ENCODE measurements at regions not wholly inside any gene's neighbourhood (a gene's known extent, or its start where the extent isn't known, plus 50 kb on each side); places are given as distances from the start of the nearest gene placed in this dataset.

DNA sequence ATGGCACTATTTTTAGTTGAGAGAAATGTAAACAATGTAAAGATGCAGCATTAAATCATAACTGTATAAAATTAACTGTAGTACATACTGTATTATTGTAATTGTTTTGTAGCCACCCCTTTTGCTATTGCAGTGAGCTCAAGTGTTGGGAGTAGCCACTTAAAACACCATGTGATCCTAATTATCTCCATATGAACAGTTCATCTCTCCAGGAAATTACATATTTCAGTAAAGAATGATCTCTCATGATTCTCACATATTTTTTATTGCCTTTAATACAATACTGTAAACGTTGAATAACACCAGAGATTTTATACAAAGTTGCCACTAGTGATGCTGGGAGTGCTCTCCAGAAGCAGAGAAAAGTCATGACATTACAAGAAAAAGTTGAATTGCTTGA lies 1768.6 kb downstream of the LRRC4C start:
- TF ChIP-seq, protein P1, sequence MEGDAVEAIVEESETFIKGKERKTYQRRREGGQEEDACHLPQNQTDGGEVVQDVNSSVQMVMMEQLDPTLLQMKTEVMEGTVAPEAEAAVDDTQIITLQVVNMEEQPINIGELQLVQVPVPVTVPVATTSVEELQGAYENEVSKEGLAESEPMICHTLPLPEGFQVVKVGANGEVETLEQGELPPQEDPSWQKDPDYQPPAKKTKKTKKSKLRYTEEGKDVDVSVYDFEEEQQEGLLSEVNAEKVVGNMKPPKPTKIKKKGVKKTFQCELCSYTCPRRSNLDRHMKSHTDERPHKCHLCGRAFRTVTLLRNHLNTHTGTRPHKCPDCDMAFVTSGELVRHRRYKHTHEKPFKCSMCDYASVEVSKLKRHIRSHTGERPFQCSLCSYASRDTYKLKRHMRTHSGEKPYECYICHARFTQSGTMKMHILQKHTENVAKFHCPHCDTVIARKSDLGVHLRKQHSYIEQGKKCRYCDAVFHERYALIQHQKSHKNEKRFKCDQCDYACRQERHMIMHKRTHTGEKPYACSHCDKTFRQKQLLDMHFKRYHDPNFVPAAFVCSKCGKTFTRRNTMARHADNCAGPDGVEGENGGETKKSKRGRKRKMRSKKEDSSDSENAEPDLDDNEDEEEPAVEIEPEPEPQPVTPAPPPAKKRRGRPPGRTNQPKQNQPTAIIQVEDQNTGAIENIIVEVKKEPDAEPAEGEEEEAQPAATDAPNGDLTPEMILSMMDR (IDR thresholded peaks at IDR 0.05; ENCODE audit: control extremely low read depth in 1 of 3, insufficient read depth in 1 of 3, low read depth in 1 of 3, low read length in 3 of 3) = no peak
- no peak for TF ChIP-seq KDM1A (IDR thresholded peaks at IDR 0.05; ENCODE audit: borderline replicate concordance, low read length)
- TF ChIP-seq EZH2 (IDR thresholded peaks at IDR 0.05; ENCODE audit: low read depth, low read length, severe bottlenecking) = no peak
- TF ChIP-seq EP300 (IDR thresholded peaks at IDR 0.05; ENCODE audit: borderline replicate concordance in 1 of 2, low read depth in 2 of 2, low read length in 2 of 2) = no peak
- no peak for TF ChIP-seq MAFK (IDR thresholded peaks at IDR 0.05; ENCODE audit: low read depth, low read length)
- no peak for TF ChIP-seq FOSL1 (IDR thresholded peaks at IDR 0.05; ENCODE audit: insufficient read depth, low read depth, low read length)
- no peak for TF ChIP-seq JUN (IDR thresholded peaks at IDR 0.05; ENCODE audit: low read depth, low read length)
- no peak for TF ChIP-seq POLR2A (IDR thresholded peaks at IDR 0.05; ENCODE audit: control extremely low read depth in 1 of 2, low read depth in 2 of 2, low read length in 2 of 2)
- TF ChIP-seq RAD21 (IDR thresholded peaks at IDR 0.05 in 1 of 2, conservative IDR thresholded peaks at IDR 0.05 in 1 of 2; ENCODE audit: low read depth in 2 of 2, low read length in 2 of 2) = no peak
- no peak for TF ChIP-seq JUND (IDR thresholded peaks at IDR 0.05; ENCODE audit: low read length)
- no peak for TF ChIP-seq TAF1 (IDR thresholded peaks at IDR 0.05; ENCODE audit: low read depth, low read length)
